Activated naive CD4-positive, alpha-beta T cell treated with anti-CD3 and anti-CD28 coated beads, Interleukin-2, amount 50 U/mL, for 72 hours (primary cell): ENCODE measurements at regions not wholly inside any gene's neighbourhood (a gene's known extent, or its start where the extent isn't known, plus 50 kb on each side); places are given as distances from the start of the nearest gene placed in this dataset.
"Not testable (repeated sequence)": the region's sequence is repeated elsewhere in the genome, so short reads cannot be mapped to it uniquely, and the experiment has no call there.

ENCODE experiments used
- ATAC-seq, 2 donors: fragments of 150-1000 bp; cut with Tn5 transposase; 2 replicates each; pipeline ENCODE4 v1.10.0; 2021; ENCODE audit warnings: mild to moderate bottlenecking in 2 of 2, moderate library complexity in 2 of 2
- DNase-seq, 2 donors: peaks; one replicate each; pipeline ENCODE4 v3.0.0; 2021 to 2022; ENCODE audit warnings: low spot score in 2 of 2
- H3K27ac Mint-ChIP-seq, 2 donors: one replicate each; pipeline ENCODE4 v1.8.0; 2022; ENCODE audit warnings: mild to moderate bottlenecking in 2 of 2, mixed read lengths in 2 of 2
- H3K36me3 Mint-ChIP-seq, 2 donors: one replicate each; pipeline ENCODE4 v1.8.0; 2022; ENCODE audit warnings: mixed read lengths in 2 of 2
- H3K9me3 Mint-ChIP-seq, 2 donors: one replicate each; pipeline ENCODE4 v1.8.0; 2022; ENCODE audit warnings: mixed read lengths in 2 of 2

- DNase-seq (no peak), ATAC-seq (no peak)
- H3K27ac Mint-ChIP-seq = no peak overlapping the region
- no peaks in the 10 kb centered on the region for H3K36me3 Mint-ChIP-seq
- peaks cover 7 to 22% of the 10 kb centered on the region in 2 donors for H3K9me3 Mint-ChIP-seq
Observed at GRCh38 chr5:99795031-99795430, 740.1 kb upstream of the FAM174A start.

GRCh38 chr5:99788482-99788881 is 746.7 kb upstream of the FAM174A start:
- ATAC-seq (no peak), DNase-seq (no peak)
- H3K9me3 Mint-ChIP-seq = peaks cover 6 to 14% of the 10 kb centered on the region in 2 donors
- H3K36me3 Mint-ChIP-seq = no peaks in the 10 kb centered on the region
- no peak overlapping the region for H3K27ac Mint-ChIP-seq

- H3K9me3 Mint-ChIP-seq = no peaks in the 10 kb centered on the region
- H3K27ac Mint-ChIP-seq = no peak overlapping the region
- DNase-seq (no peak), ATAC-seq (no peak)
- no peaks in the 10 kb centered on the region for H3K36me3 Mint-ChIP-seq
Observed at GRCh38 chr5:99775189-99775588, 760.0 kb upstream of the FAM174A start.

- peaks cover 6 to 9% of the 10 kb centered on the region in 2 donors for H3K9me3 Mint-ChIP-seq
- DNase-seq (no peak), ATAC-seq (no peak)
- no peaks in the 10 kb centered on the region for H3K36me3 Mint-ChIP-seq
- H3K27ac Mint-ChIP-seq = no peak overlapping the region
Observed at GRCh38 chr5:99773290-99773689, 761.9 kb upstream of the FAM174A start.

GRCh38 chr5:99771296-99771695 is 763.9 kb upstream of the FAM174A start:
- DNase-seq = no peak
- no peak for ATAC-seq
- no peak overlapping the region for H3K27ac Mint-ChIP-seq
- H3K36me3 Mint-ChIP-seq = no peaks in the 10 kb centered on the region
- peaks cover 9 to 14% of the 10 kb centered on the region in 2 donors for H3K9me3 Mint-ChIP-seq

- DNase-seq (no peak), ATAC-seq (no peak)
- no peaks in the 10 kb centered on the region for H3K36me3 Mint-ChIP-seq
- no peak overlapping the region for H3K27ac Mint-ChIP-seq
- peaks cover 23% of the 10 kb centered on the region in 2 donors for H3K9me3 Mint-ChIP-seq
Observed at GRCh38 chr5:99765011-99765410, 770.2 kb upstream of the FAM174A start.

GRCh38 chr5:99763021-99763774 is 772.0 kb upstream of the FAM174A start:
- no peaks in the 10 kb centered on the region for H3K36me3 Mint-ChIP-seq
- H3K9me3 Mint-ChIP-seq = peaks cover 18 to 21% of the 10 kb centered on the region in 2 donors
- no peak for DNase-seq
- no peak overlapping the region for H3K27ac Mint-ChIP-seq
- ATAC-seq = no peak

GRCh38 chr5:99747342-99747741 is 787.8 kb upstream of the FAM174A start:
- Mint-ChIP-seq H3K27ac (no peak overlapping the region), H3K9me3 (peaks cover 9 to 13% of the 10 kb centered on the region in 2 donors), H3K36me3 (no peaks in the 10 kb centered on the region)
- DNase-seq (no peak), ATAC-seq (no peak)

- DNase-seq, H3K27ac Mint-ChIP-seq, H3K36me3 Mint-ChIP-seq, ATAC-seq, H3K9me3 Mint-ChIP-seq: not testable (repeated sequence)
Observed at GRCh38 chr5:99733146-99733545, 802.0 kb upstream of the FAM174A start.

GRCh38 chr5:99730653-99731052 is 801.8 kb upstream of the CHD1 start:
- not testable (repeated sequence) for DNase-seq, ATAC-seq, H3K9me3 Mint-ChIP-seq, H3K27ac Mint-ChIP-seq, H3K36me3 Mint-ChIP-seq

GRCh38 chr5:99724732-99725290 is 796.0 kb upstream of the CHD1 start:
- Mint-ChIP-seq H3K36me3 (no peaks in the 10 kb centered on the region), H3K27ac (no peak overlapping the region), H3K9me3 (peaks cover 0 to 4% of the 10 kb centered on the region in 2 donors)
- no peak for ATAC-seq
- no peak for DNase-seq

GRCh38 chr5:99721506-99721905 is 792.7 kb upstream of the CHD1 start:
- ATAC-seq (no peak), DNase-seq (no peak)
- H3K27ac Mint-ChIP-seq = no peak overlapping the region
- no peaks in the 10 kb centered on the region for H3K36me3 Mint-ChIP-seq
- no peaks in the 10 kb centered on the region for H3K9me3 Mint-ChIP-seq

- DNase-seq = no peak
- ATAC-seq = no peak
- Mint-ChIP-seq H3K36me3 (peaks cover 0 to 4% of the 10 kb centered on the region in 2 donors), H3K27ac (no peak overlapping the region), H3K9me3 (peaks cover 4 to 6% of the 10 kb centered on the region in 2 donors)
Observed at GRCh38 chr5:99715921-99716320, 787.1 kb upstream of the CHD1 start.

GRCh38 chr5:99706160-99706559 is 777.4 kb upstream of the CHD1 start:
- H3K36me3 Mint-ChIP-seq = peaks cover 0 to under 1% of the 10 kb centered on the region in 2 donors
- H3K27ac Mint-ChIP-seq = no peak overlapping the region
- DNase-seq (no peak), ATAC-seq (no peak)
- peaks cover 0 to 6% of the 10 kb centered on the region in 2 donors for H3K9me3 Mint-ChIP-seq

- no peaks in the 10 kb centered on the region for H3K36me3 Mint-ChIP-seq
- DNase-seq = no peak
- H3K9me3 Mint-ChIP-seq = peaks cover 5 to 6% of the 10 kb centered on the region in 2 donors
- H3K27ac Mint-ChIP-seq = no peak overlapping the region
- ATAC-seq = no peak
Observed at GRCh38 chr5:99702565-99702964, 773.8 kb upstream of the CHD1 start.

GRCh38 chr5:99694884-99695283 is 766.1 kb upstream of the CHD1 start:
- Mint-ChIP-seq H3K9me3 (peaks cover 6 to 8% of the 10 kb centered on the region in 2 donors), H3K27ac (no peak overlapping the region), H3K36me3 (no peaks in the 10 kb centered on the region)
- ATAC-seq (no peak), DNase-seq (no peak)

- Mint-ChIP-seq H3K9me3 (peaks cover 0 to 9% of the 10 kb centered on the region in 2 donors), H3K36me3 (no peaks in the 10 kb centered on the region), H3K27ac (no peak overlapping the region)
- ATAC-seq = no peak
- no peak for DNase-seq
Observed at GRCh38 chr5:99686538-99686937, 757.7 kb upstream of the CHD1 start.

- ATAC-seq = no peak
- no peak for DNase-seq
- Mint-ChIP-seq H3K9me3 (peaks cover 5 to 9% of the 10 kb centered on the region in 2 donors), H3K27ac (no peak overlapping the region), H3K36me3 (no peaks in the 10 kb centered on the region)
Observed at GRCh38 chr5:99675974-99676373, 747.2 kb upstream of the CHD1 start.
